ENCODE measurements at regions not wholly inside any gene's neighbourhood (a gene's known extent, or its start where the extent isn't known, plus 50 kb on each side); places are given as distances from the start of the nearest gene placed in this dataset.

- TF ChIP-seq CTCF (IDR thresholded peaks at IDR 0.05) (no peak), POLR2A (IDR thresholded peaks at IDR 0.05) (no peak)
These were observed 487.4 kb upstream of the IRAK1BP1 start for GRCh38 chr6:78379982-78380381.

All from thyroid gland (tissue), 4 donors.